Omental fat pad (tissue), 3 donors: ENCODE measurements at regions not wholly inside any gene's neighbourhood (a gene's known extent, or its start where the extent isn't known, plus 50 kb on each side); places are given as distances from the start of the nearest gene placed in this dataset.

ENCODE experiments used
- ATAC-seq: fragments of 150-250 bp; one replicate; pipeline ENCODE4 v1.9.1; 2016; ENCODE audit warnings: mild to moderate bottlenecking, moderate library complexity; ENCODE audit not compliant: low FRiP score
- DNase-seq: peaks from one replicate; pipeline ENCODE4 v3.0.0-alpha.2; 2019; ENCODE audit warnings: low spot score
- TF ChIP-seq, protein P1 (sequence below), 3 donors: fragments of 450-650 bp; IDR thresholded peaks; one replicate each; pipeline ENCODE4 v1.5.1; 2016 to 2017; ENCODE audit warnings: antibody characterized with exemption in 3 of 3, mild to moderate bottlenecking in 3 of 3, moderate library complexity in 2 of 3

DNA sequence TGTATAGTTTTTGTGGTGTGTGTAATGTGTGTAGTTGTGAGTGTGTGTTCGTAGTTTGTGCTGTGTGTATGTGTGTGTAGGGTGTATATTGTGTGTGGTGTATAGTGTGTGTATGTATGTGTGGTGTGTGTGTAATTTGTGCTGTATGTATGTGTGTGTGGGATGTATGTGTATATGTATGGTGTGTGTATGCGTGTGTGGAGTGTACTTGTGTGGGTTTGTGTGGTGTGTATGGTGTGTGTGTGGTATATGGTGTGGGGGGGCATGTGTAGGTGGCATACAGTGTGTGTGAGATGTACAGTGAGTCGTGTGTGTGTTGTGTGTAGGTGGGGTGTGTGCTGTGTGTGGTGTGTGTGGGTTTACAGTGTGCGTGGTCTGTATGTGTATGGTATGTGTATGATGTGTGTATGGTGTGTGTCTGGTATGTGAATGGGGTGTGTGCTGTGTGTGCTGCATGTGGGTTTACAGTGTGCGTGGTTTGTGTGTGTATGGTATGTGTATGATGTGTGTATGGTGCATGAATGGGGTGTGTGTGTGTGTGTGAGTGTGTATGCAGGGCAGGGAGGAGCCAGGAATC lies 125.2 kb downstream of the GADD45G start:
- ATAC-seq (no peak), DNase-seq (no peak)
- TF ChIP-seq, protein P1, sequence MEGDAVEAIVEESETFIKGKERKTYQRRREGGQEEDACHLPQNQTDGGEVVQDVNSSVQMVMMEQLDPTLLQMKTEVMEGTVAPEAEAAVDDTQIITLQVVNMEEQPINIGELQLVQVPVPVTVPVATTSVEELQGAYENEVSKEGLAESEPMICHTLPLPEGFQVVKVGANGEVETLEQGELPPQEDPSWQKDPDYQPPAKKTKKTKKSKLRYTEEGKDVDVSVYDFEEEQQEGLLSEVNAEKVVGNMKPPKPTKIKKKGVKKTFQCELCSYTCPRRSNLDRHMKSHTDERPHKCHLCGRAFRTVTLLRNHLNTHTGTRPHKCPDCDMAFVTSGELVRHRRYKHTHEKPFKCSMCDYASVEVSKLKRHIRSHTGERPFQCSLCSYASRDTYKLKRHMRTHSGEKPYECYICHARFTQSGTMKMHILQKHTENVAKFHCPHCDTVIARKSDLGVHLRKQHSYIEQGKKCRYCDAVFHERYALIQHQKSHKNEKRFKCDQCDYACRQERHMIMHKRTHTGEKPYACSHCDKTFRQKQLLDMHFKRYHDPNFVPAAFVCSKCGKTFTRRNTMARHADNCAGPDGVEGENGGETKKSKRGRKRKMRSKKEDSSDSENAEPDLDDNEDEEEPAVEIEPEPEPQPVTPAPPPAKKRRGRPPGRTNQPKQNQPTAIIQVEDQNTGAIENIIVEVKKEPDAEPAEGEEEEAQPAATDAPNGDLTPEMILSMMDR (IDR thresholded peaks at IDR 0.05): no peak

DNA sequence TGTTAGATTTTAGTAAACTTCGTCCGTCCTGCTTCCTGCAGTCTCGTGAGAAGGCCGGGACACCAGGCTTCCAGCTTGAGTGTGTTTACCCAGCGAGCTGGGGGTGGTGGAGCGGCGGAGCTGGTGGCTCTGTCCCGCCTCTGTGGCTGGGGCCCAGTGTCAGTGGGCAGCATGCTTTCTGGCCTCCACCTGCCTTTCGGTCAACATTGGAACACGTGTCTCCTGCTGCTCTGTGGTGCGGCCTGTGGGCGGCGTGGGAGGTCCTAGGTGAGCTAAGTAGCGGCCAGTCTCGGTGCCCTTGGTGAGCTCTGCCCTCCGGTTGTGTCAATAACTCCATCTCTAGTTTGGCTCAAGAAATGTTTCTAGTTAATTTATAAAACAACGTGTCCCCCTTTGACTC lies 125.9 kb downstream of the GADD45G start:
- no peak for DNase-seq
- ATAC-seq: no peak
- TF ChIP-seq, protein P1 (IDR thresholded peaks at IDR 0.05): no peak

DNA sequence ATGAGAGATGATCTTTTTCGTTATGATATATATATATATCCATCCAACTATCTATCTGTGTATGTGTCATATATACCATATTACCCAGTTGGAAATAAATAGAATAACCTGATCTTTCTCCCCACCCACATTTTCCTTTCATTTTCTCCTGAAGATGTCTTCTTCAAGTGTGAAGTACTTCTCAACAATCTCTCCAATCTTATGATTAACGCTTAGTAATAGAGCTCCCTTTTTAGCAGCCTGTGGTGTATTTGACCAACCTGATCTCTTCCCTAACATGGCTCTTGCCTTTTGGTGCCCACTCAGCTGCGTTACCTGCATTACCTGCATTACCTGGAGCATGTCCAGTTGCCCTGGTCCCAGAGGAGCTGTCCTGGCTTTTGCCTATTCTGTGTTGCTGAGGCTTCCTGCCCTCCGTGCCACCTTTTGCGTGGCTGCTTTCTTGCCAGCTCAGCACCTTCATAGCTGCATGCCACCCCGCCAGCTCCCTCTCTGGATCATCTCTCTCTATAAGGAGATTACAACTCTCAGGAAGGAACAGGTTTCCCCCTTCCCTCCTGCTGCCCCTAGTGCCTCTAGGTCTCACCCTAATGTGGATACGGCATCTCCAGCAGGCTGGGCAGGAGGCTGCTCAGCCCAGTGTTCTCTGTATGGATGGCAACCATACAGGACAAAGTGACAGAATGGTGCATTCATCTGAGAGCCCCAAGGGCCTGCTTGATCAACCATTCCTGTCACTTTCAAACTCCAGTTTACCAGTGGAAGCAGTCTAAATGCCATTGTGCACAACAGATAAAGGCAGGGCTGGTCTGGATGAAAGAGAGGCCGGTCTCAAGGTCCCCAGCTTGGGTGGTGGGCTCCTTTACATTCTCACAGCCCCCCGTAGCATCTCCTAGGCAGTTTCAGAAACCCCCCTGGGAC lies 126.7 kb downstream of the GADD45G start:
- no peak for ATAC-seq
- TF ChIP-seq, protein P1 (IDR thresholded peaks at IDR 0.05): no peak
- DNase-seq: no peak

DNA sequence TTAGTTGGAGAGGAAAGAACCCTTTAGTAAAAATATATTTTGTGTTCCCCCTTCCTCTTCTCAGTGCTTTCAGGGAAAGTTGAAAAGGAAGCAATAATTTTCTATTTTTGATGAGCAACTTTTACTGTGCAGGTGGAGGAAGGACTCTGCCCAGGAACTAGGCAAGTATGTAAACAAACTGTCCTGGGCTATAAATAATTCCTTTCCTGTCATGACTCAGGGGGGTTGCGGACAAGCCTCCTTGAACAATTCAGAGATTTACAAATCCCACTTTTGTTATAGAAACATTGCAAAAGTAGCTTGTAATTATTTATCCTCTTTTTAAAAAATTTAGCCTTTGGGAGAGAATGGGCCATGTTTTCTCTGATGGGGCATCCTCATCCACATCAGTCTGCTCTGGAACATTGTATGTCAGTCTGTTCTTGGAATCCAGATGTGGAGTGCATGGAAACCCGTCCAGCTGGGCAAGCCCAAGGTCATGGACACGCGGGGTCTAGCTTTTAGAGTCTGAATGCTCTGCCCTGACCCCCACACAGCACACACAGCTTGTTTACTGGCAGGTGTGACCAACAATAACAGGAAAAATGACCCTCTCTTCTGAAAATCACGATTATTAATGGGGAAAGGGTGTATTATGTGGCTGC lies 127.6 kb downstream of the GADD45G start:
- DNase-seq (no peak), ATAC-seq (no peak)
- TF ChIP-seq, protein P1 (IDR thresholded peaks at IDR 0.05): no peak

DNA sequence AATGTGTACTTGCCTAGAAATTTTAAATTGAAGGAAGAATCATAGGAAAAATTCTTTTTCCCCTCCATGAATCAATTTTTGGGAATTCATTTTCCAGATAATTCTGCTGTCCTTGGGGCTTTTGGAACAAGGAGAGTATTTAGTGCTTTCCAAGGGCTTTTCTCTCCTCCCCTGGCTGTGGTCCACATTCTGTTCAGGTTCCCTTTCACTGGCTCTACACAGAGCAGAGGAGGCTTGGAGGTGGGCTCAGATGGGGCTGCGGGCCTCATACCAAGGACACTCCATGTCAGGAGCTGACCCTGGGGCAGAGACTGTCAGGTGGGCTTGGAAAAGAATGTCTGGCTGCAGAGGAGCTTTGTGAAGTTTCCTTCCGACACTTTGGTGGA lies 128.1 kb downstream of the GADD45G start:
- no peak for DNase-seq
- TF ChIP-seq, protein P1 (IDR thresholded peaks at IDR 0.05): no peak
- ATAC-seq: no peak

DNA sequence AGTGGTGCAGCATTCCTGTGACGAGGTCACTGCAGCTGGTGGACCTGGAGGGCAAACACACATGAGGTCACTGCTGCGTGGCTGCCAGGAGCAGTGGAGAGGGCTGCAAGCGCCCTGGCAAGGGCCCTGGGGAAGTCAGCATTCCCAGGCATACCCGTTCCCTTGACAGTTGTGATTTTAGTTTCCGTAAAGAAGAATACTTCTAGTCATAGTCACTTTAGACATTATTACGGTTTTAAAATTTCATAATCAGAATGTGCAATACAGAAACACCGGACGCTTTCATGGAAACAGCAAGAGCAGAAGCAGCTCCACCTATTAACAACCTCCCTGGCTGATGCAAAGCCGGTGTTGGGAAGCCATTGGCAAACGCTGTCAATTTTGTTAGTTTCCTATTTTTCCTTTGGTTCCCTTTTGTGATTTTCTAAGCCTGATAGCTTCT lies 129.8 kb downstream of the GADD45G start:
- no peak for ATAC-seq

More for the DNA sequence above, 129.8 kb downstream of the GADD45G start:
- DNase-seq: no peak
- TF ChIP-seq, protein P1 (IDR thresholded peaks at IDR 0.05): no peak
